SK-N-SH (cell line): ENCODE measurements at regions not wholly inside any gene's neighbourhood (a gene's known extent, or its start where the extent isn't known, plus 50 kb on each side); places are given as distances from the start of the nearest gene placed in this dataset.

Experiments
- CTCF ChIA-PET: fragments of 300-600, 350-600 bp; formaldehyde crosslinking; extraction: SDS; loops from one replicate; lab custom pipeline; 2021; lab: Yijun Ruan, JAX
- POLR2A ChIA-PET: fragments of 350-600 bp; sonication (Branson Sonifier 250); formaldehyde crosslinking; extraction: SDS; loops from one replicate; lab custom pipeline; 2020; ENCODE audit warnings: antibody characterized with exemption, inconsistent platforms; lab: Yijun Ruan, JAX
- DNase-seq: peaks from one replicate; pipeline ENCODE4 v3.0.0; 2012
- H2AFZ ChIP-seq: fragments of 200-600 bp; sonication (generic); 2 replicates; pipeline ENCODE4 v1.8.1; 2016; ENCODE audit warnings: antibody characterized with exemption, mild to moderate bottlenecking, low read depth
- H3F3A ChIP-seq: fragments of 200-600 bp; sonication (generic); replicated peaks from 2 replicates; pipeline ENCODE3; 2016; ENCODE audit warnings: antibody characterized with exemption, mild to moderate bottlenecking; ENCODE audit not compliant: insufficient read depth
- H3K27ac ChIP-seq, 2 experiments: fragments of 200-500 bp in 1 of 2; fragments of 200-600 bp in 1 of 2; sonication (Bioruptor generic) in 1 of 2; sonication (generic), shearing (Covaris generic) in 1 of 2; 2 replicates each; pipeline versions ENCODE4 v1.5.1 to v1.6.1; 2014 to 2016; ENCODE audit warnings: low read depth in 2 of 2, inconsistent platforms in 1 of 2, low read length in 1 of 2, mild to moderate bottlenecking in 1 of 2, mixed read lengths in 1 of 2
- H3K27me3 ChIP-seq: fragments of 200-600 bp; sonication (generic), shearing (Covaris generic); 2 replicates; pipeline ENCODE4 v1.6.1; 2016; ENCODE audit warnings: mixed run types; ENCODE audit not compliant: insufficient read depth
- H3K36me3 ChIP-seq, 2 experiments: fragments of 200-500 bp in 1 of 2; fragments of 200-600 bp in 1 of 2; sonication (Bioruptor generic) in 1 of 2; sonication (generic) in 1 of 2; replicated peaks in 1 of 2; 2 replicates each; pipeline versions ENCODE3 to v1.5.1; 2014 to 2016; ENCODE audit warnings: low read length in 1 of 2, mild to moderate bottlenecking in 1 of 2; ENCODE audit not compliant: insufficient read depth in 2 of 2, control insufficient read depth in 1 of 2
- H3K4me1 ChIP-seq, 2 experiments: fragments of 200-500 bp in 1 of 2; fragments of 200-600 bp in 1 of 2; sonication (Bioruptor generic) in 1 of 2; sonication (generic), shearing (Covaris generic) in 1 of 2; 2 replicates each; pipeline versions ENCODE4 v1.5.1 to v1.6.1; 2014 to 2016; ENCODE audit warnings: low read depth in 1 of 2, low read length in 1 of 2, mixed run types in 1 of 2; ENCODE audit not compliant: insufficient read depth in 2 of 2, control insufficient read depth in 1 of 2
- H3K4me2 ChIP-seq: fragments of 200-600 bp; sonication (generic), shearing (Covaris generic); 2 replicates; pipeline ENCODE4 v1.6.1; 2017; ENCODE audit warnings: mixed run types
- H3K4me3 ChIP-seq, 2 experiments: fragments of 200-500 bp in 1 of 2; fragments of 200-600 bp in 1 of 2; sonication (Bioruptor generic) in 1 of 2; sonication (generic), shearing (Covaris generic) in 1 of 2; 2 replicates each; pipeline versions ENCODE4 v1.5.1 to v1.8.1; 2014 to 2016; ENCODE audit warnings: low read depth in 2 of 2, inconsistent platforms in 1 of 2, low read length in 1 of 2, mild to moderate bottlenecking in 1 of 2, mixed read lengths in 1 of 2, moderate library complexity in 1 of 2
- H3K79me2 ChIP-seq: fragments of 200-600 bp; sonication (generic); 2 replicates; pipeline ENCODE4 v1.8.1; 2017; ENCODE audit warnings: mild to moderate bottlenecking; ENCODE audit not compliant: insufficient read depth
- H3K9ac ChIP-seq: fragments of 200-600 bp; sonication (generic); 2 replicates; pipeline ENCODE4 v1.6.1; 2017; ENCODE audit warnings: mixed run types
- H3K9me2 ChIP-seq: fragments of 200-600 bp; sonication (generic); 2 replicates; pipeline ENCODE4 v1.6.1; 2017; ENCODE audit warnings: mixed run types
- H3K9me3 ChIP-seq: fragments of 200-600 bp; sonication (generic); 2 replicates; pipeline ENCODE4 v1.6.1; 2017; ENCODE audit warnings: mixed run types, mild to moderate bottlenecking, moderate library complexity
- H4K20me1 ChIP-seq: fragments of 200-600 bp; sonication (generic); 2 replicates; pipeline ENCODE4 v1.6.1; 2017; ENCODE audit warnings: mild to moderate bottlenecking, mixed run types; ENCODE audit not compliant: insufficient read depth
- GATA2 ChIP-seq: sonication (generic); formaldehyde crosslinking; IDR thresholded peaks from 2 replicates; pipeline ENCODE4 v1.5.0; 2020; ENCODE audit warnings: mild to moderate bottlenecking, missing genetic modification reagents
- MEF2A ChIP-seq: IDR thresholded peaks from 2 replicates; pipeline ENCODE4 v1.4.0; 2012; ENCODE audit warnings: low read depth, borderline replicate concordance
- NFIC ChIP-seq: IDR thresholded peaks from 2 replicates; pipeline ENCODE4 v1.4.0; 2012; ENCODE audit warnings: borderline replicate concordance
- NRF1 ChIP-seq: IDR thresholded peaks from 2 replicates; pipeline ENCODE4 v1.6.1; 2012; ENCODE audit warnings: low read depth, mild to moderate bottlenecking, low read length
- POLR2AphosphoS5 ChIP-seq: IDR thresholded peaks from 2 replicates; pipeline ENCODE4 v1.6.1; 2012; ENCODE audit warnings: low read depth, low read length
- RXRA ChIP-seq: IDR thresholded peaks from 2 replicates; pipeline ENCODE4 v1.4.0; 2012; ENCODE audit warnings: low read depth, mild to moderate bottlenecking, borderline replicate concordance
- SIN3A ChIP-seq: IDR thresholded peaks from 2 replicates; pipeline ENCODE4 v1.6.1; 2012; ENCODE audit warnings: low read depth, mild to moderate bottlenecking, low read length, moderate library complexity, borderline replicate concordance
- TCF12 ChIP-seq: IDR thresholded peaks from 2 replicates; pipeline ENCODE4 v1.4.0; 2012
- TEAD4 ChIP-seq: IDR thresholded peaks from 2 replicates; pipeline ENCODE4 v1.4.0; 2012; ENCODE audit warnings: mild to moderate bottlenecking, borderline replicate concordance; ENCODE audit not compliant: insufficient read depth
- WGBS: methylation state at CpG from one replicate; pipeline ENCODE4 v1.1.6; 2017; ENCODE audit warnings: low lambda C conversion rate; 5-methylcytosine and 5-hydroxymethylcytosine counted together
- TF ChIP-seq, protein P1 (sequence below): fragments of 150-350 bp; IDR thresholded peaks from 2 replicates; pipeline ENCODE4 v1.6.1; 2017; ENCODE audit warnings: antibody characterized with exemption, low read length, low read depth, borderline replicate concordance
- TF ChIP-seq, protein P2 (sequence below): IDR thresholded peaks from 2 replicates; pipeline ENCODE4 v1.4.0; 2012; ENCODE audit warnings: low read depth, borderline replicate concordance
- TF ChIP-seq, protein P3 (sequence below): IDR thresholded peaks from 2 replicates; pipeline ENCODE4 v1.4.0; 2012; ENCODE audit warnings: low read depth, borderline replicate concordance
- TF ChIP-seq, protein P4 (sequence below): fragments of 200-600 bp; sonication (generic); IDR thresholded peaks from 2 replicates; pipeline ENCODE4 v1.6.1; 2017; ENCODE audit warnings: antibody characterized with exemption, mild to moderate bottlenecking, moderate library complexity
- TF ChIP-seq, protein P5 (sequence below): IDR thresholded peaks from 2 replicates; pipeline ENCODE4 v1.4.0; 2012; ENCODE audit warnings: low read depth

DNA sequence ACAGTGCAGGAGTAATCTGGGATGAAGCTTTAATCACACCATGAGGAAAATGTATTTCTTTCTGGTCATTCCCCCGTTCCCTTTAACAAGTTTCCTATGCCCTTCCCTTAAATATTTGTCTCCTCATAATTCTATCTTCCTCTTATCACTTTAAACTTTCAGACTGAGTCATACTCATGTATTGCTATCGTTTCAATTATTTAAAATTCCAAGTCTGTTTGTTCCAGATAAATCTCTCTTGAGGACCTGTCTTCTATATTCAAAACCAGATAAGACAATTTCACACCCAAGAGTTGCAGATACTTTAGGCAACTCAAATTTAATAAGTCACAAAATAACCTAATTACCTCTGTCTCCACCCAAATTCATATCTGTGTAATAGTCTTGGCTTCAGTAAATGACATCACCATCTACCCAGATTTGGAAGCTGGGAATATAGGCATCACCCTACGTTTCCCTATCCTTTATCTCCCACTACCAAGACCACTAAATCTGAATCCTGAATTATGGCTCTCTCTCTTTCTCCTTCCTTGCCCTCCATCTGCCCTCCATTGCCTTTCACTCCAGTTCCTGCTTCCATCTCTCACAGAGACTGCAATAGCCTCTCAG is 220.1 kb downstream of the PYDC2 start:
- TF ChIP-seq, protein P1, sequence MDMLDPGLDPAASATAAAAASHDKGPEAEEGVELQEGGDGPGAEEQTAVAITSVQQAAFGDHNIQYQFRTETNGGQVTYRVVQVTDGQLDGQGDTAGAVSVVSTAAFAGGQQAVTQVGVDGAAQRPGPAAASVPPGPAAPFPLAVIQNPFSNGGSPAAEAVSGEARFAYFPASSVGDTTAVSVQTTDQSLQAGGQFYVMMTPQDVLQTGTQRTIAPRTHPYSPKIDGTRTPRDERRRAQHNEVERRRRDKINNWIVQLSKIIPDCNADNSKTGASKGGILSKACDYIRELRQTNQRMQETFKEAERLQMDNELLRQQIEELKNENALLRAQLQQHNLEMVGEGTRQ, result no peak
- TF ChIP-seq MEF2A, result no peak
- TF ChIP-seq, protein P2, sequence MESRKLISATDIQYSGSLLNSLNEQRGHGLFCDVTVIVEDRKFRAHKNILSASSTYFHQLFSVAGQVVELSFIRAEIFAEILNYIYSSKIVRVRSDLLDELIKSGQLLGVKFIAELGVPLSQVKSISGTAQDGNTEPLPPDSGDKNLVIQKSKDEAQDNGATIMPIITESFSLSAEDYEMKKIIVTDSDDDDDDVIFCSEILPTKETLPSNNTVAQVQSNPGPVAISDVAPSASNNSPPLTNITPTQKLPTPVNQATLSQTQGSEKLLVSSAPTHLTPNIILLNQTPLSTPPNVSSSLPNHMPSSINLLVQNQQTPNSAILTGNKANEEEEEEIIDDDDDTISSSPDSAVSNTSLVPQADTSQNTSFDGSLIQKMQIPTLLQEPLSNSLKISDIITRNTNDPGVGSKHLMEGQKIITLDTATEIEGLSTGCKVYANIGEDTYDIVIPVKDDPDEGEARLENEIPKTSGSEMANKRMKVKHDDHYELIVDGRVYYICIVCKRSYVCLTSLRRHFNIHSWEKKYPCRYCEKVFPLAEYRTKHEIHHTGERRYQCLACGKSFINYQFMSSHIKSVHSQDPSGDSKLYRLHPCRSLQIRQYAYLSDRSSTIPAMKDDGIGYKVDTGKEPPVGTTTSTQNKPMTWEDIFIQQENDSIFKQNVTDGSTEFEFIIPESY, result no peak
- TF ChIP-seq, protein P3, sequence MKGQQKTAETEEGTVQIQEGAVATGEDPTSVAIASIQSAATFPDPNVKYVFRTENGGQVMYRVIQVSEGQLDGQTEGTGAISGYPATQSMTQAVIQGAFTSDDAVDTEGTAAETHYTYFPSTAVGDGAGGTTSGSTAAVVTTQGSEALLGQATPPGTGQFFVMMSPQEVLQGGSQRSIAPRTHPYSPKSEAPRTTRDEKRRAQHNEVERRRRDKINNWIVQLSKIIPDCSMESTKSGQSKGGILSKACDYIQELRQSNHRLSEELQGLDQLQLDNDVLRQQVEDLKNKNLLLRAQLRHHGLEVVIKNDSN, result no peak
- no peak for TF ChIP-seq TEAD4
- no peak for TF ChIP-seq SIN3A
- no peak for TF ChIP-seq NRF1
- TF ChIP-seq TCF12, result no peak
- no peak for TF ChIP-seq RXRA
- TF ChIP-seq, protein P4, sequence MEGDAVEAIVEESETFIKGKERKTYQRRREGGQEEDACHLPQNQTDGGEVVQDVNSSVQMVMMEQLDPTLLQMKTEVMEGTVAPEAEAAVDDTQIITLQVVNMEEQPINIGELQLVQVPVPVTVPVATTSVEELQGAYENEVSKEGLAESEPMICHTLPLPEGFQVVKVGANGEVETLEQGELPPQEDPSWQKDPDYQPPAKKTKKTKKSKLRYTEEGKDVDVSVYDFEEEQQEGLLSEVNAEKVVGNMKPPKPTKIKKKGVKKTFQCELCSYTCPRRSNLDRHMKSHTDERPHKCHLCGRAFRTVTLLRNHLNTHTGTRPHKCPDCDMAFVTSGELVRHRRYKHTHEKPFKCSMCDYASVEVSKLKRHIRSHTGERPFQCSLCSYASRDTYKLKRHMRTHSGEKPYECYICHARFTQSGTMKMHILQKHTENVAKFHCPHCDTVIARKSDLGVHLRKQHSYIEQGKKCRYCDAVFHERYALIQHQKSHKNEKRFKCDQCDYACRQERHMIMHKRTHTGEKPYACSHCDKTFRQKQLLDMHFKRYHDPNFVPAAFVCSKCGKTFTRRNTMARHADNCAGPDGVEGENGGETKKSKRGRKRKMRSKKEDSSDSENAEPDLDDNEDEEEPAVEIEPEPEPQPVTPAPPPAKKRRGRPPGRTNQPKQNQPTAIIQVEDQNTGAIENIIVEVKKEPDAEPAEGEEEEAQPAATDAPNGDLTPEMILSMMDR, result no peak
- no peak for TF ChIP-seq POLR2AphosphoS5
- TF ChIP-seq, protein P5, sequence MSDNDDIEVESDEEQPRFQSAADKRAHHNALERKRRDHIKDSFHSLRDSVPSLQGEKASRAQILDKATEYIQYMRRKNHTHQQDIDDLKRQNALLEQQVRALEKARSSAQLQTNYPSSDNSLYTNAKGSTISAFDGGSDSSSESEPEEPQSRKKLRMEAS, result no peak
- TF ChIP-seq NFIC, result no peak
- TF ChIP-seq GATA2, result no peak
- Histone ChIP-seq H3K9ac (no peak overlapping the region), H3F3A (no peaks in the 10 kb centered on the region), H3K4me2 (no peak overlapping the region), H2AFZ (no peak overlapping the region), H3K27me3 (no peaks in the 10 kb centered on the region; the same call in 1 of the 2 replicates), H3K9me2 (no peaks in the 10 kb centered on the region), H3K9me3 (no peaks in the 10 kb centered on the region), H3K4me3 (no peak overlapping the region), H3K27ac (no peak overlapping the region), H3K79me2 (no peaks in the 10 kb centered on the region), H3K36me3 (no peaks in the 10 kb centered on the region), H3K4me1 (no peaks in the 10 kb centered on the region), H4K20me1 (no peaks in the 10 kb centered on the region)
- 0% methylated on average over 3 of the region's 3 CpGs for WGBS
- no peak for DNase-seq
- ChIA-PET POLR2A (no interaction called here), CTCF (no interaction called here)
